ENCODE measurements at regions not wholly inside any gene's neighbourhood (a gene's known extent, or its start where the extent isn't known, plus 50 kb on each side); places are given as distances from the start of the nearest gene placed in this dataset.
"Not testable (repeated sequence)": the region's sequence is repeated elsewhere in the genome, so short reads cannot be mapped to it uniquely, and the experiment has no call there.

DNA sequence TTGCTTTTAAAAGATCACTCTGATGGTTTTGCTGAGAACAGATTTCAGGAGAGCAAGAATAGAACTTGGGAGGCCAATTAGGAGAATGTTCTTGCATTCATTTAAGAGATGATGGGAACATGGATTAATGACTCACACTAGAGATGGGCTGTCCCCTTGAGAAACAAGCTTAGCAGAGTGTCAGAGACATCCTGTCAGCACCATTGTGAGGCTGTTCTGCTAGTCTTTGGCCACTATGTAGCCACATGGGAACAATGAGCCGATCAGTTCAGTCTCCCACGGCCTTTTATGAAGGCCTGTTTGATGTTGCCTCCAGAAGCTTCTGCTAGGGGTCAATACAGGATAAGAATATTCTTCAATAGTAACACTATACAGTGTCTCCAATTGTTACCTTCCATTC is 113.0 kb upstream of the EYA4 start:
- no peak for DNase-seq

DNA sequence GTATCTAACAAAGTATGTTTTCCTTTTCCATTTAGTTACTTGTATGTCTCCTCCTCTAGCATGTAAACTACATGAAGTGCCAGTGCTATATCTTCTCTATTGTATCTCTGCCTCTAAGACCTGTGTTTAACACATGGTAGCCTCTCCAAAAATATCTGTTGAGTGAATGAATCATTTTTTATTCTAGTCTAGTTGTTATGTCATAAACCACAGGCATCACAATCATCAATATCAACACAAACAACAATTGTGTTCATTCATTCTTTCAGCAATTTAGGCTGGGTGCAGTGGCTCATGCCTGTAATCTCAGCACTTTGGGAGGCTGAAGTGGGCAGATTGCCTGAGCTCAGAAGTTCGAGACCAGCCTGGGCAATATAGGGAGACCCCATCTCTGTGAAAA is 111.6 kb upstream of the EYA4 start:
- DNase-seq, result no peak

DNA sequence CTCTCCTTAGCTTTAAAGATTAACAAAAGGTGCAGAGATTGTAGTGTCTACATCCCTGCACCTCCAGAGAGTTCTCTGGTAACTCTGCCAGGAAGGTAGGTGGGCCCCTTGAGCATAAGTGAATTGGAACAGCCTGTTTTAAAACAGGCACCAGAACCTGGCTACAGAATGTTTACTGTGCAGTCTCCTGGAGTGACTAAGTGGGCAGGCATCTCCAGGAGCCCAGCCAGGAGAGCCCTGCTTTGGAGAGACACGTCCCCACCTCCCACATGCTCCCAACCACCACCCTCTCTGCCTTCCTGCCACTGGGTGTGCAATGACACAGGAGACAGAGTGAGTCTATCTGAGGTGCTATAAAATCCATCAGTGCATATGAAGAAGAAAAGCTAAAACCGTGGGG is 110.3 kb upstream of the EYA4 start:
- DNase-seq, result no peak

DNA sequence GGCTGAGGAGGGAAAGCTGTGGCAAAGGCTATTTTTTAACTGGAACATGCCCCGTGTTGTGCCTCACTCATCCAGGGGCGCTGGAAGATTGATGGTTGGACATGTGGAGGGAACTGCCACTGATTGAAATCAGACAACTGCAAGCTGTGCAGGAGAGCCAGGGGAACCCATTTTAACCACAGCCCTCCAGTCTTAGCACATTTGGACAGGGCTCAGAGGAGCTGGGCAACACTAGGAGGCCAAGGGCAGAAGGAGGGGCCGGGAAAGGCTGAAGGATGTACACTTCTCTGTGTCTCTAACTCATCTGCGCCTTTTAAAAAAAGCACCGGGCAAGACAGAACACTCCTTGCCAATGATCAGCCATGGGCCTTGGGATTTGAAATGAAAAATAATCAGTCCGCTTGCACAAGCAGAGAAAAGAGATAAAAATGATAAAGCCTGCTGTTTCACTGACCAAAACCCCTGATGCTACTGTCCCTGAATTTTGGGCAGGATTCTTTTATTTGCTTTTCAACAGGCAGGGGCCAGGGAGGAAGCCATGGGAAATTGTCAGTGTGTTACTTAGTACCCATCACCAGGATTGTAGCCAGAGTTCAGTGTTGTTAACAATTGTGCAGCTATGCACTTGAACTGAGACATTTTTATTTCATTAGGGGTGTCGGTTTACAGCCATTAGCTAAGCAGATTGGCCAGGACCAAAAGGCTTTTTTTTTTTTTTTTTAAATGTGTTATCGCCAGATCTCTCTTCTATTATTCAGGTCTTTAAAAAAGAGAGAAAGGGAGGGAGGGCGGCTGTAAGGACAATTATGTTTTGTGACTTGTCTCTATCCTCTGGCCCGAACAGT is 109.3 kb upstream of the EYA4 start:
- DNase-seq, result no peak

DNA sequence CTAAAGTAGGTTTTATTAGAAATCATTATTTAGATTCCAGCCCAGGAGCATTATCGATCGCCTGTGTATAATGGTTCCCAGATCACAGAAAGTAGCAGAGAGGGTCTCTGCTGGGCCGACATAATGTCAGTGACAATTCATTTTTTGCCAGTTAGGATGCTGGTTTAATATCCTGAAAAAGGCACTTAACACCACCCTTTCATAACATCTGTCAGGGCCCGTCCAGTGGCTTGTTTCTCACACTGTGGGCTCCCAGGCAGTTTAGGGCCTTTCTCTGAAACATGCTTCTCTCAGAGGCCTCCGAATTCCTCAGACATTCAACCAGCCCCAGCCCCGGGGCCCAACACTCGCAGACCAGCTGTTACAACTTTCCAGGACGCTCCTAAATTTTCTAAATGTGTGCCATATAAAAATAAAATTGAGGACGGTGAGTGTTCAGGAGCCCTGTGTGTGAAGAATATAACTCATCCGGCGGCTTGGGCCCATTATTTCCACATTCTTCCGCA is 108.6 kb upstream of the EYA4 start:
- DNase-seq, result no peak

DNA sequence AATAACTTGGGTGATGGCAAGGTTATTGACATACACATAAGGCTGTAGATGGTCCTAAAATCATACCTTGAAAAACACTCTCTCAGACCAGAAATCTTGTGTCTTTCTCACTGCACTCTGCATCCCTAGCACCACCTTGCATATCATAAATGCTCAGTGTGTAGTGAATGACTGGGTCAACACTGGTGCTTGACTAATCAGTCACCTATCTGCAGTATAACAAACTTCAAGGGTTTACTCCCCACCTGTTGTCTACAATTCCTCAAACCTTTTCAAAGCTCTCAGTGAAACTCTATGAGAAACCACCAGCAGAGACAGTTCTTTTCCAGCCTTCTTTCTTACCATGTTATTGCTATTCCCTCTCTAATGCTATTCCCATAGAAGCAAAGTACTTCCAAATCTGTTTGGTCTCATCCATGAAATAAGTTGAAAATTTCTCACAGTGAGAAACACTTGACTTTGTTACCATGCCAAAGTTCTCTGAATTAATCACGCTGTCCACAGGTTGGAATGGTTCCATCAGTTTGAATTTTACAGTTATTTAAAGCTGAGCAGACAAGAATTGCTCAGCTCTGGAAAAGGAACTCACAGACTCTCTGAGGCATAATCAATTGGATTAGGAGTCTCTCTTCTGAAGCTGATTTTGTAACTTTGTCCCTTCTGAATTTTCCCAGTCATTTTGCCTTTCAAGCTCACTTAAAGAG is 104.8 kb upstream of the EYA4 start:
- DNase-seq, result no peak

DNA sequence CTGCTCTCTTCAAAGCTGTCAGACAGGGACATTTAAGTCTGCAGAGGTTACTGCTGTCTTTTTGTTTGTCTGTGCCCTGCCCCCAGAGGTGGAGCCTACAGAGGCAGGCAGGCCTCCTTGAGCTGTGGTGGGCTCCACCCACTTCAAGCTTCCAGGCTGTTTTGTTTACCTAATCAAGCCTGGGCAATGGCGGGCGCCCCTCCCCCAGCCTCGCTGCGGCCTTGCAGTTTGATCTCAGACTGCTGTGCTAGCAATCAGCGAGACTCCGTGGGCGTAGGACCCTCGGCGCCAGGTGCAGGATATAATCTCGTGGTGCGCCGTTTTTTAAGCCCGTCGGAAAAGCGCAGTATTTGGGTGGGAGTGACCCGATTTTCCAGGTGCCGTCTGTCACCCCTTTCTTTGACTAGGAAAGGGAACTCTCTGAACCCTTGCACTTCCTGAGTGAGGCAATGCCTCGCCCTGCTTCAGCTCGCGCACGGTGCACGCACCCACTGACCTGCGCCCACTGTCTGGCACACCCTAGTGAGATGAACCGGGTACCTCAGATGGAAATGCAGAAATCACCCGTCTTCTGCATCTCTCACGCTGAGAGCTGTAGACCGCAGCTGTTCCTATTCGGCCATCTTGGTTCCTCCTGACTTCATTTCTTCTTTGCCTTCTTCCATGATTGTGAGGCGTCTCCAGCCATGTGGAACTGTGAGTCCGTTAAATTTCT is 93.5 kb upstream of the EYA4 start:
- DNase-seq, result not testable (repeated sequence)

DNA sequence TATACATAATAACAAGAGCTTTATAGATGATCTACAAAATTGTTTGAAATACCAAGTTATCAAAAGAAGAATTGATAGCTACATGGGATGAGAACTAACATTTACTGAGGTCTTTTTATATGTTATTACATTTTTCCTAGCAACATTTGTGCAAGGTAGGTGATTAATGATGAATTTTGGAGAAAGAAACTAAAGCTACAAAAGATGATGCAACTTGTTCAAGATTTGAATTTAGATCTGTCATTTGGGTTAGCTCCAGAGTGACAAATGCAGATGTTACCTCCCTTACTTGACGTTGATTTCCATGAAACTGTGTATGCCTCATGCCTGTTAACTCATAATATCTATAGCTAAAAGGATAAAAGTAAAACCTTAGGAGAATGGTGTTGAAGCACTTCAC is 84.5 kb upstream of the EYA4 start:
- DNase-seq, result no peak

DNA sequence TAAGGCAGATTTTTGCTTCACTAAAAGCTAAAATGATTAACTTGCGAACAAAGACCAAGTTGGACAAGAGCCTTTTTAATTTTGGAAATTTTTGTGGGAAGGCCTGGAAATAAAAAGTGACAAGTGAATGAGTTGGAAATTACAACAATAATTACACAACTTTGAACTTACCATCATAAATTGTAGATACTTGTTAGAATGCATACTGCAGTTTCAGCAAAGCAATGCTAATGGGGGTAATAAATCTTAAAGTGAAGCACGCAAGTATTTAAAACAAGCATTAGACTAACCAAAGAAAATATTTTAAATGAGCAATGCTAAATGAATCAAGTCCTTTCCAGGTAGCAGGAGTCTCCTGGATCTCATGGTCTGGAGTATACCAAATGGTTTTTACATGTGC is 83.2 kb upstream of the EYA4 start:
- no peak for DNase-seq

DNA sequence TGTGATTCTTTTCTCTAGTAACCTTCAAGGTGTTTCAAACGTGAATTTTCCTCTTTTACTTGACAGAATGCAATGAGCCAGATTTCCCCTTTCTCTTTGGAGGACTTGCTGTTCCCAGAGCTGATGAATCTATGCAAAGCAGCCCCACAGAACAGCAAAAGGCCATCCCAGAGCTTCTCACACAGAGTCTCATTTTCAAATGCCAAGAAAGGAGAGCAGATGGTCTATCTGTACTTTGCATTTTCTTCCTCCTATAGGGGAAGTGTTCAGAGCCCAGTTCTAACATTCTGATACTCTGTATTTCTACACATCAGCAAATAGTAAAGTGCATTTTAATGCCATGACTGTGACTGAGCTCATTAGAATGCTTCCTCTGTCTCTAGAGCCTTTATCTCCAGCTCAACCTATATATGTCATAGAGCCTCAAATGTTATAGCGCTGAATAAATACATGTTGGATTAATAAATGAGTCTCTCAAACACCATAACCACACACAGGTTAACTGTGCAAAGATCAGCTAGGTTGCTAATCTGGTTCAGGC is 81.8 kb upstream of the EYA4 start:
- no peak for DNase-seq

DNA sequence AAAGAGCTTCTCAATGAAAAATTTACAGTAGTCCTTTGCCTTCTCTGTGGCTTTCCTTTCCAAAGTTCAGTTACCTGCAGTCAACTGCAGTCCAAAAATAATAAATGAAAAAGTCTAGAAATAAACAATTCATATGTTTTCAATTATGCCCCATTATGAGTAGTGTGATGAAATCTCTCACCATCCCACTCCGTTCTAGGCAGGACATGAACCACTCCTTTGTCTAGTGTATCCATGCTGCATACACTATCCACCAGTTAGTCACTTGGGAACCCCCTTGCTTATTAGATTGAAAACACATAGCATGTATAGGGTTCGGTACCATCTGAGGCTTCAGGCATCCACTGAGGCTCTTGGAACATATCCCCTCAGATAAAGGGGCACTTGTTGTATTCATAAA is 80.6 kb upstream of the EYA4 start:
- DNase-seq, result no peak

DNA sequence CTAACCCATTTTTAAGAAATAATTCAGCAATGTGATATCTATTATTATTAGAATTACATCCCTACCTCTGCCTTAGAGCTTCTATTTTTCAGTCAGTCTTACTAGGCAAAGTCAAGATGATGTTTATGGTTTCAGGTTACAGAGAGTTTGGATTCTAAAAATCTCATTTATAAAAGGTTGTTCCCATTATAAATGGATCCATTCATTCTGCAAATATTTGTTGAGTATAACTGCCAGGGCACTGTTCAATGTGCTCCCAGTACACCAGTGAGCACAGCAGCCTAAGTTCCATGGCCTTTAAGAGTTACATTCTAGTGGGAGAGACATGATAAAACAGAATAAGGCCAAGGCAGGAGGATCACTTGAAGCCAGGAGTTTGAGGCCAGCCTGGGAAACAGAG is 75.9 kb upstream of the EYA4 start:
- no peak for DNase-seq

DNA sequence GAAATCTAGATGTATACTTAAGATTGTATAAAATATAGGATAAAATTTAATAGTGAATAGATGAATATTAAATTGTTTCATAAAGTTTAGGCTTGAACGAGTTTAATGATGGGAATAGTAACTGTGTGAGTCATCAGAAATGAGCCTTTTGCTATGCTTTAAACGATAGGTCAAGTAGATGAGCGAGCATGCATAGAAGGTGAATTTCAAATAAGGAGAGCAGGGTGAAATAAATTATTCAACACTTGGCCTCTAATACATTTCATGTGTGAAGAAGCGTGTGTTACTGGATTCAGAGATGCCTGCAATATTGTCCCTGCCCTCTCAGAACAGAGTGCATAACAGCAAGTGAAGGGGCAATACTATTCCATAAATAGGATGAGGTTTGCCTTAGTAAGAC is 74.4 kb upstream of the EYA4 start:
- no peak for DNase-seq

DNA sequence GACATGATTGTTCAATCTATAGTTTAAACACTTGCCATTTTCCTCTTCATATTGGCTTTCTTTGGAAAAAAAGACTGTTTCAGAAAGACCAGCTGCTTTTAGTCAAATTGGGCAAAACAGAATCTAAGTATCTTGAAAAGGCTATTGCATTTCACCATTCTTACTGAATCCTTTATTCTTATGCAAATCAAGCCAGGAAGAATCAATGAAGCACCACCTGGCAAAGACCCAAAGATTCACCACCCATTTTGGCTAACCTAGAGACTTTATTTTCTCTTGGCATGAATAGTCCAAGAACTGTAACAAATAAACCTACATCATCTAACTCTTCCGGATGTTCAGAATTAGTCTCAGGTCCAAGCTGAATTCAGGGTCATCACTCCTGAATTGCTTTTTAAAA is 71.3 kb upstream of the EYA4 start:
- no peak for DNase-seq

DNA sequence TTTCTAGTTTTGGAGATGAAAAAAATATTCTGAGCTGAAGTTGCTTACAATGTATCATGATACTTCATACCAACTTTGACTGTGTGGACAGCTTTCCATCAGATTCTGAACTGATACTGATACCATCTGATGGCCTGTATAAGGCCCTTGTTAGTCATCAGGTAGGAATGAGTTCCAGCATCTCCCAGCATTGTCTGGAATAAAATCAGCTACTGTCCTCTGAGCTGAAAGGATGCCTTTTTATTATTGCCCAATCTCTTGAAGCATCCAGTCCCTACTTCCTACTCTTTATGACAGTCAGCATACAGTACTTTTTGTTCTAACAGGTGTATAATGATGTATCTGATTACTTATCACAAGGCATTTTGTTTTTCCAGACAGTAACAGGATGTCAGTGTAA is 70.6 kb upstream of the EYA4 start:
- no peak for DNase-seq

DNA sequence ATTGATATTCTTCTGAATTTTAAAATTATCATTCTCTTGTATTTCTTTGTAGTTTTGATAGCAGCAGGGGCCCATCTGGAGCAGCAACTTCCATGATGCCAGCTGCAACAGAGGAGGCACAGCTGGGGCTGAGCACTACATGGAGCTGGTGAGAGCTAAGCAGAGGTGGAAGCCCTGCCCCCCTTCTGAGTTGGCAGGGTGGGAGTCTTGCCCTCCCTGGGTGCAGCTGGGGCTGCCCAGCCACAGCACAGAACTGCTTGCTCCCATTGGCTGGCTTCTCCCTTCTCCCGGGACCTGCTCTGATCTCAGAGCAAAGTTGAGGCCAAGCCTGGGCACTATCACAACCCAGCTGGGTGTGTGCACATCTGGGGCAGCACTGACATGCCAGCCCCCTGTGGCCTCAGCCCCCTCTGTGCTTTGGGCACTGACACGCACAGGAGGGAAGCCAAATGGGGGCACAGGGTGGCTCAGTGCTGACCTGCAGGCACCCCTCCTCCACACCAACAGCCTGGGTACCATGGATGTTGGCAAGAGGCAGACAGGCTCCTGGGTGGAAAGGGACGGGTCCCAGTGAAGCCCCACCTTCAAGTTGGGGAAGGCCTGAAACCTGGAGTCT is 69.1 kb upstream of the EYA4 start:
- DNase-seq, result no peak

DNA sequence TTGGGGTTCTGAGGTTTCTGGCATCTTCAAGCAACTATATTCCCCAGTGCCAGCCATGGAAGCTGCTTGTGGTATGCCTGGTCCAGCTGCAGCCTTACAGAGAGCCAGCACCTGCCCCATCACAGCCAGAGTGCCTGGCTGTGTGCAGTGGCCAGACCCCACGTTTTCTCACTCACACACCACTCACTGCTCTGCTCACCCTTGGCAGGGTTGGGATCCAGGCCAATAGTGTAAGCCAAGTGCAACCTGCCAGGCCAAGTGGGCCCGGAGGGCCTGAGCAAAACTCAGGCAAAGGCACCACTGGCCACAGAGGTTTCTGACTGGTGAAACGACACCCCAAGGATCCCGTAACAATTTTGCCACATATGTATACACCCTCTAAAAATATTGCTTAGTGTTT is 67.9 kb upstream of the EYA4 start:
- no peak for DNase-seq

DNA sequence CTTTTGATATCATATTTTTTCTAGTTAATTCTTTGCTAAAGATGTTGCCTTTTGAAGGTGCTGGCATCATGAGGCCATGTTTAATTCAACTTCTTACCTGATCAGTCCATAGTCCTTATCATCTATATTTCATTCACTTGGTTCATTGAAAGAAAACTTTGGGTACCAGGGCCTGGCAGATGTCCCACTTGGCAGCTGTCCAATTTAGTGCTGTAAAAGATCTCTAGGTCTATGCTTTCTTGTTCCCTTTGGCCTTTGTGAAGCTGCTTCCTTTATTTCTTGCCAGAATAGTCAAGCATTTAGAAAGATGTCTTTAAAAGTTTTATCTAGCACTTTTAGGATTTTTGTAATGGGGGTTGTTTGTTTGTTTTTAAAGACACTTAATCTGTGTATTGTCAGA is 61.7 kb upstream of the EYA4 start:
- no peak for DNase-seq

DNA sequence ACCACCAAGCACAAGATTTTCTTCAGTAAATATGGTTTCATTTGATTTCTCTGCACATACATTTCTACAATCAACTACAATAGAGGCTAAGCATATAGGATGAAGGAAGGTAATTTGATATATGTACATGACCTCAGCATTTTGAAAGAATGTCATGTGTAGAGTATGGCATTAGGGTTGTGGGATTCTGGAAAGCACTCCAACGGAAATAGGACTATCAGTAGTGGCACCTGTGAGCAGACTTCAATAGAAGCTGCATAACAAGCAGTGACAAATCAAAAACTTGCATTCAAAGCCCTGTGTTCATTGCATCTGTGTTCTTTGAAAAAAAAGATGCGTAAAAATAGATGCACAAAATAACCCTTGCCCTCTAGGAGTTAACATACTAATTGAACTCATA is 57.5 kb upstream of the EYA4 start:
- no peak for DNase-seq

DNA sequence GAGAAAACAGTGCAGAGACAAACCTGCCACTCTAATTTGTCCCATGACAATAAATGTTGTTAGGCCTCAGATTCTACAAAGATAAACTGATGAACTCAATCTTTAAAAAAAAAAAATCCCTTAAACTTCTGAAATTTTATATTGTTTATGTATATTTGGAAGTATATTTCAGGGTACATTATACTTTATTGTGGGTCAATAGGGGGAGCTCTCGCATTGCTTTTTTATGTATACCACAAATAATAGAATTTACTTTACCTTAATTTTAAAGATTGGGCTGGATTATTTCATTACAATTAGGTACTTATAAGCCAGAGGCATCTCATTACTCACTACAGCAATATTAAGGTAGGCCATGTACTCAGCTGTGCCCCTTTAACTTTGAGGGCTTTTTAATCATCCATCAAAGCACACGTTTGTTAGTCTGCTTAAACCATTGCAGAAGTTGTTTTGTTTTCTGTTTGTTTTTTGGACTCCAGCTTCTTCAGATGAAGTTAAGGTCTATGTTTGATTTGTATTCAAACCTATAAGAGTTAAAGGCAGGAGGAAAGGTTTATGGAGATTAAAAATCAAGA is 56.3 kb upstream of the EYA4 start:
- peak in 1 of 2 donors; percentile 13 for DNase-seq

DNA sequence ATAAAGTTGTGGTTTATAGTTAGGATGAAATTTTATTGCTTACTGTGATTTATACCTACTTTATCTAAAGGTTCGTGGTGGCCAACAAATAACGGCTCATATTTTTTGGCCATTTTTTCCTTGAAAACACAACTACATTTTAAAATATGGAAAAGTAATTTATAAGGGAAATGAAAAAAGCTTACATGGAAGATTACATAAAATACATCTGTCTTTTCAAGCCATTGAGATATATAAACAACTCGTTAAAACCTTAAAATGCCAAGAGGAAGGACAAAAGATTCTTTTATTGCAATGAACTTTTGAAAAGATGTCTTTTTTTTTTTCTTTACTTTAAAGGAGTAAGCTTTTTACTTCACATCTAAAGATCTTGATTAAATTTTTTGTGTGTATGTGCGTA is 55.4 kb upstream of the EYA4 start:
- DNase-seq, result no peak

DNA sequence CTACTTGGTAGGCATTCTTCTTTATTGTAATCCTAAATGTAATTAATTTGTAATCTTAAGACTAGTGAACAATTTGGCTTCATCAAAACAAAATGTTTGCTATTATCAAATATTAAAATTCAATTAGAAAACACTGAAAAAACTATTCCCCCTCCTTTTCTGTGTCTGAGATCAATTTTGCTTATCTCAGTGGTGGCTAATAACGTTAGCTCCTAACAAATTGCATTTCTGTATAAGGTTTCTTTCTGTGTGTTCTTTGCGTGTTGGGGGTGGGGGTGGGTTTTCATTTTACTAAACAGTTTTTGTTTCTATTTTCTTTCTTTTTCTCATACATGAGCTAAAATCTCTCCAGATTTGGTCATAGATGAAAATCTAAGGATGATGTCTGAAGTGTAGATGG is 54.0 kb upstream of the EYA4 start:
- no peak for DNase-seq

Data from inflammatory macrophage treated with lipopolysaccharide for 1 hour (primary cell).